ENCODE measurements at regions not wholly inside any gene's neighbourhood (a gene's known extent, or its start where the extent isn't known, plus 50 kb on each side); places are given as distances from the start of the nearest gene placed in this dataset.

DNA sequence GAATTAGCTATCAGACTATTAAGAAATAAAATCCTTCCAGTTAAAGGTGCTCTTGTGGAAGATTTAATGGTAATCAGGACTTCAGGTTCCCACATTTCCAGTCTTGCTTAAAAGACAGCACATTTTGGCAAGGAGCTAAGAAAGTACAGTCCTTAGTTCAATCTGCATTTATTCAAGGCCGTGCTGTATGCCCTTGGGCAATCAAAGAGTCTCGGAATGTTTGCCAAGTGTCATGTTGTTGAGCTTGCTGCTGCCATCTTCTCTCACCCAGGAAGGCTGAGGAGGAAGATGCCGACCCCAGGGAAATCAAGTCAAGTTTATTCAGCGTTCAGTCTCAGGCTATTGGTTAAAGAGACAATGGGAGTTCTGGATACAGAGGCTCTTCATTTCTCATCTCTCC, 388.1 kb upstream of the IGFBP7 start:
- POLR2A ChIA-PET = no interaction called here
- TF ChIP-seq RAD51 (IDR thresholded peaks at IDR 0.05) (no peak), SMC3 (IDR thresholded peaks at IDR 0.05; ENCODE audit: borderline replicate concordance, low read length) (no peak), STAT1 (conservative IDR thresholded peaks at IDR 0.05) (no peak), SIX5 (IDR thresholded peaks at IDR 0.05; ENCODE audit: low read depth, low read length, severe bottlenecking) (no peak), RBBP5 (conservative IDR thresholded peaks at IDR 0.05) (no peak), POLR2A (IDR thresholded peaks at IDR 0.05; ENCODE audit: low read depth, low read length) (no peak), DPF2 (IDR thresholded peaks at IDR 0.05) (no peak), CHD1 (IDR thresholded peaks at IDR 0.05; ENCODE audit: low read depth, low read length) (no peak), NRF1 (conservative IDR thresholded peaks at IDR 0.05; ENCODE audit: low read depth, low read length) (no peak), ETV6 (conservative IDR thresholded peaks at IDR 0.05 in 1 of 2, IDR thresholded peaks at IDR 0.05 in 1 of 2; ENCODE audit: borderline replicate concordance in 1 of 2, low read depth in 1 of 2) (no peak), NR2C2 (IDR thresholded peaks at IDR 0.05; ENCODE audit: borderline replicate concordance, control insufficient read depth, insufficient read length, low read depth) (no peak), TCF12 (IDR thresholded peaks at IDR 0.05; ENCODE audit: low read depth, low read length) (no peak), MYB (IDR thresholded peaks at IDR 0.05; ENCODE audit: borderline replicate concordance, low read depth, low read length) (no peak)
- TF ChIP-seq, protein P1, sequence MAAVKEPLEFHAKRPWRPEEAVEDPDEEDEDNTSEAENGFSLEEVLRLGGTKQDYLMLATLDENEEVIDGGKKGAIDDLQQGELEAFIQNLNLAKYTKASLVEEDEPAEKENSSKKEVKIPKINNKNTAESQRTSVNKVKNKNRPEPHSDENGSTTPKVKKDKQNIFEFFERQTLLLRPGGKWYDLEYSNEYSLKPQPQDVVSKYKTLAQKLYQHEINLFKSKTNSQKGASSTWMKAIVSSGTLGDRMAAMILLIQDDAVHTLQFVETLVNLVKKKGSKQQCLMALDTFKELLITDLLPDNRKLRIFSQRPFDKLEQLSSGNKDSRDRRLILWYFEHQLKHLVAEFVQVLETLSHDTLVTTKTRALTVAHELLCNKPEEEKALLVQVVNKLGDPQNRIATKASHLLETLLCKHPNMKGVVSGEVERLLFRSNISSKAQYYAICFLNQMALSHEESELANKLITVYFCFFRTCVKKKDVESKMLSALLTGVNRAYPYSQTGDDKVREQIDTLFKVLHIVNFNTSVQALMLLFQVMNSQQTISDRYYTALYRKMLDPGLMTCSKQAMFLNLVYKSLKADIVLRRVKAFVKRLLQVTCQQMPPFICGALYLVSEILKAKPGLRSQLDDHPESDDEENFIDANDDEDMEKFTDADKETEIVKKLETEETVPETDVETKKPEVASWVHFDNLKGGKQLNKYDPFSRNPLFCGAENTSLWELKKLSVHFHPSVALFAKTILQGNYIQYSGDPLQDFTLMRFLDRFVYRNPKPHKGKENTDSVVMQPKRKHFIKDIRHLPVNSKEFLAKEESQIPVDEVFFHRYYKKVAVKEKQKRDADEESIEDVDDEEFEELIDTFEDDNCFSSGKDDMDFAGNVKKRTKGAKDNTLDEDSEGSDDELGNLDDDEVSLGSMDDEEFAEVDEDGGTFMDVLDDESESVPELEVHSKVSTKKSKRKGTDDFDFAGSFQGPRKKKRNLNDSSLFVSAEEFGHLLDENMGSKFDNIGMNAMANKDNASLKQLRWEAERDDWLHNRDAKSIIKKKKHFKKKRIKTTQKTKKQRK (IDR thresholded peaks at IDR 0.05; ENCODE audit: low read depth, low read length) = no peak
- ATAC-seq = no peak
- 2% methylated on average over 4 of the region's 4 CpGs for WGBS (ENCODE audit: insufficient coverage, insufficient replicate concordance, low lambda C conversion rate, missing lambda C conversion rate)
- H2AFZ ChIP-seq (ENCODE audit: control insufficient read depth, low read depth, low read length) = no peak overlapping the region
- SMC1A ChIA-PET (ENCODE audit: uncharacterized antibody, unreplicated experiment) = no interaction called here
- H3K27ac ChIP-seq (ENCODE audit: control insufficient read depth, insufficient read depth) = no peak overlapping the region
- no peak for DNase-seq (ENCODE audit: low read depth, low spot score)
- H3K27me3 ChIP-seq (replicated peaks in 1 of 2; ENCODE audit: control insufficient read depth in 2 of 2, insufficient read depth in 2 of 2, low read length in 1 of 2) = no peaks in the 10 kb centered on the region
- RAD21 ChIA-PET (ENCODE audit: unreplicated experiment) = no interaction called here
- intact Hi-C loops (cut with micrococcal nuclease; ENCODE audit: unreplicated experiment) (no loop called here), in situ Hi-C loops (cut with MboI) (loop anchor here (10.0 kb wide), 1 partner anchor 57 kb away; no protein-coding TSS in a partner anchor)
- no peak overlapping the region for H3K4me2 ChIP-seq (ENCODE audit: control insufficient read depth, insufficient read depth)
- H3K9ac ChIP-seq (ENCODE audit: control insufficient read depth, insufficient read depth, low read length) = no peak overlapping the region
- H4K20me1 ChIP-seq (ENCODE audit: control insufficient read depth, insufficient read depth) = no peaks in the 10 kb centered on the region
- H3K4me3 ChIP-seq = no peak overlapping the region
- CTCF ChIA-PET = no interaction called here
- H3K36me3 ChIP-seq (ENCODE audit: control insufficient read depth in 2 of 2, insufficient read depth in 2 of 2, low read length in 1 of 2) = no peaks in the 10 kb centered on the region
- no peak for FAIRE-seq
- BruUV-seq (replicated peaks) = no TSS peak
- H3K79me2 ChIP-seq (ENCODE audit: control insufficient read depth, insufficient read depth, low read length) = no peaks in the 10 kb centered on the region
- H3K9me3 ChIP-seq (replicated peaks; ENCODE audit: control insufficient read depth, insufficient read depth, low read length) = no peaks in the 10 kb centered on the region
- H3K4me1 ChIP-seq (ENCODE audit: control insufficient read depth, insufficient read depth, low read length) = no peaks in the 10 kb centered on the region

Measured in GM12878 (cell line).